Progenitor cell of endocrine pancreas (in vitro differentiated cells): ENCODE measurements at regions not wholly inside any gene's neighbourhood (a gene's known extent, or its start where the extent isn't known, plus 50 kb on each side); places are given as distances from the start of the nearest gene placed in this dataset.

ENCODE experiments used
- DNase-seq: peaks from one replicate; pipeline ENCODE4 v3.0.0; 2021; ENCODE audit warnings: low spot score; ENCODE audit not compliant: unreplicated experiment
- H3K27ac Mint-ChIP-seq: 2 replicates; pipeline ENCODE4 v1.8.0; 2021; ENCODE audit warnings: mild to moderate bottlenecking, moderate library complexity, mixed read lengths
- H3K27me3 Mint-ChIP-seq: 2 replicates; pipeline ENCODE4 v1.8.0; 2021; ENCODE audit warnings: mixed read lengths
- H3K36me3 Mint-ChIP-seq: 2 replicates; pipeline ENCODE4 v1.8.0; 2022; ENCODE audit warnings: mixed read lengths; ENCODE audit not compliant: insufficient read depth
- H3K4me1 Mint-ChIP-seq: 2 replicates; pipeline ENCODE4 v1.8.0; 2021; ENCODE audit warnings: low read depth, mixed read lengths
- H3K4me3 Mint-ChIP-seq: 2 replicates; pipeline ENCODE4 v1.8.0; 2021; ENCODE audit warnings: low read depth, mild to moderate bottlenecking, moderate library complexity, mixed read lengths
- H3K9me3 Mint-ChIP-seq: 2 replicates; pipeline ENCODE4 v1.8.0; 2021; ENCODE audit warnings: low read depth, mixed read lengths
- TF ChIP-seq, protein P1 (sequence below): fragments of 200-600 bp; sonication (generic); IDR thresholded peaks from one replicate; pipeline ENCODE4 v1.5.0; 2021; ENCODE audit warnings: antibody characterized with exemption, mild to moderate bottlenecking; ENCODE audit not compliant: unreplicated experiment

DNA sequence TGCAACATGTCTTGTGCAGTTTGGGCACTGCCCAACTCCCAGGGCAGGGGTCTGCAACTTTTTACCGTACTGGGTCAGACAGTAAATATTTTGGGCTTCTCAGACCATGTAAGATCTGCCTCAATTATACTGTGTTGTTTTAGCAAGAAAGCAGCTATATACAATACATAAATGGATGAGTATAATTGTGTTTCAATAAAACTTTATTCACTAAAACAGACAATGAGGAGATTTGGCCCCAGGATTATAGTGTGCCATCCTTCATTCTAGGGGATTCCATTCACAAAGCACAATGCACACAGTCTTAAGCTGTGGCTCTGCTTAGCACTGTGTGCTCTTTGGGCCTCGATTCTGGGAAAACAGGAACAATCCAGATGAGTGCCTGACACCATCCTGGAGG is 354.4 kb upstream of the PROK2 start:
- DNase-seq = no peak
- Mint-ChIP-seq H3K4me1 (peaks cover 5% of the 10 kb centered on the region), H3K36me3 (no peaks in the 10 kb centered on the region), H3K4me3 (no peak overlapping the region), H3K27me3 (peaks cover 20% of the 10 kb centered on the region), H3K9me3 (no peaks in the 10 kb centered on the region), H3K27ac (no peak overlapping the region)
- TF ChIP-seq, protein P1, sequence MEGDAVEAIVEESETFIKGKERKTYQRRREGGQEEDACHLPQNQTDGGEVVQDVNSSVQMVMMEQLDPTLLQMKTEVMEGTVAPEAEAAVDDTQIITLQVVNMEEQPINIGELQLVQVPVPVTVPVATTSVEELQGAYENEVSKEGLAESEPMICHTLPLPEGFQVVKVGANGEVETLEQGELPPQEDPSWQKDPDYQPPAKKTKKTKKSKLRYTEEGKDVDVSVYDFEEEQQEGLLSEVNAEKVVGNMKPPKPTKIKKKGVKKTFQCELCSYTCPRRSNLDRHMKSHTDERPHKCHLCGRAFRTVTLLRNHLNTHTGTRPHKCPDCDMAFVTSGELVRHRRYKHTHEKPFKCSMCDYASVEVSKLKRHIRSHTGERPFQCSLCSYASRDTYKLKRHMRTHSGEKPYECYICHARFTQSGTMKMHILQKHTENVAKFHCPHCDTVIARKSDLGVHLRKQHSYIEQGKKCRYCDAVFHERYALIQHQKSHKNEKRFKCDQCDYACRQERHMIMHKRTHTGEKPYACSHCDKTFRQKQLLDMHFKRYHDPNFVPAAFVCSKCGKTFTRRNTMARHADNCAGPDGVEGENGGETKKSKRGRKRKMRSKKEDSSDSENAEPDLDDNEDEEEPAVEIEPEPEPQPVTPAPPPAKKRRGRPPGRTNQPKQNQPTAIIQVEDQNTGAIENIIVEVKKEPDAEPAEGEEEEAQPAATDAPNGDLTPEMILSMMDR = no peak

DNA sequence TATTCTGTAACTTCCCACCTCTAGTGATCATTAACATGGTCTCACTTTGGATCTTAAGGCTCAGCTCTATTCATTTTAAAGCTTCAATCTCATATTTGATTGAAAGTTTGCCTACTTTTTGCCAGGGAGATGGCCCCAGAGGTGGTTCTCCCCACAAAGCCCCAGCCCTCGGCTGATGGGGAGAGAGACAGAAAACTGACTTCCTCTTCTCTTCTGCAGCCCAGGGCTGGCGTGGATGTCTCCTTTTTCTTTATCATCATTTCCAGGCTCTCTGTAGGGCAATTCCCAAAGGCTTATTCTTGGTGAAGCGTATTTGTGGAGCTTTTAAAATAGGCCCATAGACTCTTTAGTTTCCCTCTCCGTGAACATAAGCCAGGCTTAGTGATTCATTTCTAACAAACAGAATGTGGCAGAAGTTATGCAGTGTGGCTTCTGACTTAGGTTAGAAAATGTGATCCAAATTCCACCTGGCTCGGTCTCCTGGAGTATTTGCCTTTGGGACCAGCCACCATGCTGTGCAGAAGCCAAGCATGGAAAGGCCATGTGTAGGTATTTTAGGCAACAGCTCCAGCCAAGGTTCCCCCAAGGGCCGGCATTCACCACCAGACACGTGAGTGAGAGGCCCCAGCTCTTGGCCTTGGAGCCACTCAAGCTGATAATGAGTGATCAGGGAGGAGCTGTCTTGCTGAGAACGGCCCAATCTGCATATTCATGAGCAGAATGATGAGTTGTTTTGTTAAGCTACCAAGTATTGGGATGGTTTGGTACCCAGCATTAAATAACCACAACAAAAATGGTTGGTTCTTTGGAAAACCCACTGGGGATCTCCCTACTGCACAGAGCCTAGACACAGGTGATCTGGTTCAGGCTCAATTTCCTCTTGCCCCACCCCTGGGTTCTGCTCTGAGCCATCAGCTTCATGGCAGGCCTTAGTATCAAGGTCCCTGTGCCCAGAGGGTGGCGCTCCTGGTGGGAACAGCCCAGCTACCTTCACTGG is 353.2 kb upstream of the PROK2 start:
- no peak for DNase-seq
- no peak overlapping the region for H3K27ac Mint-ChIP-seq
- no peak overlapping the region for H3K4me3 Mint-ChIP-seq
- H3K36me3 Mint-ChIP-seq = no peaks in the 10 kb centered on the region
- no peaks in the 10 kb centered on the region for H3K4me1 Mint-ChIP-seq
- peaks cover 26% of the 10 kb centered on the region for H3K27me3 Mint-ChIP-seq
- no peaks in the 10 kb centered on the region for H3K9me3 Mint-ChIP-seq
- TF ChIP-seq, protein P1 = no peak

DNA sequence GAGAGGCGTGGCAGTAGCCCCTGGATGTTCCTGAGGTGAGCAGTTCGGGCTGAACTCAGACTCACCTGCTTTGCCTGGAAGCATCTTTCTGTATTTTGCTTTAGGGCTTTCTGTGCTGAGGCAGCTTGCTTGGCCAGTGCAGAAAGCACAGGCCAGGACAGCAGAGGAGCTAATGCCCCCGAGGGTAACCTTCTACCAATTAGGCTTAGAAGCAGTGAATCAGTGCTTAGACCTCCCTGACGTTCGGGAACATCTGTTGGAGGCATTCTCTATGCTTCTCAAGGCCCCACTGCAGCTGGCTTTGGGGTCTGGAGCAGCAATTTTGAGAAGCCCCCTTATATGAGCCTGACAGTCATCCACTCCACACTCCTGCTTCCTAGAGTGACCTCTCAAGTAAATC is 350.7 kb upstream of the PROK2 start:
- no peaks in the 10 kb centered on the region for H3K9me3 Mint-ChIP-seq
- no peaks in the 10 kb centered on the region for H3K4me1 Mint-ChIP-seq
- no peak overlapping the region for H3K27ac Mint-ChIP-seq
- TF ChIP-seq, protein P1 = no peak
- peaks cover 26% of the 10 kb centered on the region for H3K27me3 Mint-ChIP-seq
- H3K36me3 Mint-ChIP-seq = no peaks in the 10 kb centered on the region
- DNase-seq = no peak
- H3K4me3 Mint-ChIP-seq = no peak overlapping the region

DNA sequence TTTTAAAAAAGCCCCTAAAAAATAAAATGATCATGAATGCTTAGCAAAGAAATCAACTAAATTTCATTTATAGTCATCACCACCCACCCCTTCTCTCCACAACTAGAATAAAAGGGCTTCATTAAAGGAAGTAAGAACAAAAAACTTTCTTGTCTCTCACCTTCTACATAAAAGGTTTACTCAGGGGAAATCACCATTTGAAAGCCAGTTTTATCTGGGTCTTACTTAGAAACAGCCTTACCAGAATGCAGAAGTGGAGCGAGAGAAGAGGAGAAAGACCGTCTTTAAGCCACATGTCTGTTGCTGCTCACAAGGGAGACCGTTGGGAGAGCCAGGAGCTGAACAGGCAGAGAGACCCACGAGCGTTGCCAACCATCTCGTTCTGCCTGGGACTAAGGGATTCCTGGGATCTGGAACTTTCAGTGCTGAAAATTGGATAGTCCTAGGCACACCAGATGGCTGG is 350.1 kb upstream of the PROK2 start:
- no peak for DNase-seq
- Mint-ChIP-seq H3K4me3 (no peak overlapping the region), H3K4me1 (no peaks in the 10 kb centered on the region), H3K27me3 (peaks cover 26% of the 10 kb centered on the region), H3K36me3 (no peaks in the 10 kb centered on the region), H3K27ac (no peak overlapping the region), H3K9me3 (no peaks in the 10 kb centered on the region)
- TF ChIP-seq, protein P1 = no peak

DNA sequence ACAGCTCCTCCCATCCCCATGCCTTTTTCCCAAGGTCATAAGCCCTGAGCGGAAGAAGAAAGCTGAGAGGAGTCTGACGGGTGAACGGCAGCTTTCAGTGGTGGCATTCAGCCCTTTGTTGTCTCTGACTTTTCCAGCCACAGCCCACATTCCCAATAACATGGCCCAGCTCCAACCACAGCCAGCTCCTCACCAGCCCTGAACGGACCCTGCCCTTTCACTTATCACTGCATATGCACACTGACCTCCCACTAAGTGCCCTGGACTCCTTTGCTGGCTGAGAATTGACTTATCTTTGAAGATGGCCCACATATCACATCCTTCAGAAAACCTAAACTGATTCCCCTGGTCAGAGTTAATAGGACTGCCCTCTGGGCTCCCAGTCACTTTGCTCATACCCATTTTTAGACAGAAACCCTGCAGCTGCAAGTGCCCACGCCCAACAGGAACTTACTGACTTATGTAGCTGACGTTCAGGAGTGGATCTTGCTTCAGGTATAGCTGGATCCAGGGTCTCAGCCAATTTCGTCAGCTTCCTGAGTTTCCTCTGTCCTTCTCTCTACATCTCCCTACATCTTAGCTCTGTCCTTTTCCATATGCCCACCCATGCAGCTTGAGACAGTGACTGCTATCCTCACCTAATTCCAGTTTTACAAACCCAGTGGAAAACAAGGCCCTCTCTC is 348.5 kb upstream of the PROK2 start:
- H3K4me3 Mint-ChIP-seq = no peak overlapping the region
- H3K36me3 Mint-ChIP-seq = no peaks in the 10 kb centered on the region
- no peak overlapping the region for H3K27ac Mint-ChIP-seq
- DNase-seq = no peak
- peaks cover 26% of the 10 kb centered on the region for H3K27me3 Mint-ChIP-seq
- TF ChIP-seq, protein P1 = no peak
- no peaks in the 10 kb centered on the region for H3K4me1 Mint-ChIP-seq
- no peaks in the 10 kb centered on the region for H3K9me3 Mint-ChIP-seq
